ENCODE measurements at regions not wholly inside any gene's neighbourhood (a gene's known extent, or its start where the extent isn't known, plus 50 kb on each side); places are given as distances from the start of the nearest gene placed in this dataset.

GRCh38 chr3:154542837-154543236, 112.8 kb upstream of the GPR149 start:
- in situ Hi-C loops (cut with MboI; ENCODE audit: low pct_unique_long_range_greater_than_20kb, low sequenced_read_pairs, unreplicated experiment) = no loop called here
- no peak for TF ChIP-seq CTCF (IDR thresholded peaks at IDR 0.05; ENCODE audit: extremely low read depth, insufficient read depth, missing control alignments)
- no peak for DNase-seq (ENCODE audit: low spot score)

GRCh38 chr3:154540950-154541604, 111.1 kb upstream of the GPR149 start:
- in situ Hi-C loops (cut with MboI; ENCODE audit: low pct_unique_long_range_greater_than_20kb, low sequenced_read_pairs, unreplicated experiment) = no loop called here
- no peak for DNase-seq (ENCODE audit: low spot score)
- TF ChIP-seq CTCF (IDR thresholded peaks at IDR 0.05; ENCODE audit: extremely low read depth, insufficient read depth, missing control alignments) = no peak

GRCh38 chr3:154538566-154539360, 108.8 kb upstream of the GPR149 start:
- in situ Hi-C loops (cut with MboI; ENCODE audit: low pct_unique_long_range_greater_than_20kb, low sequenced_read_pairs, unreplicated experiment) = no loop called here
- TF ChIP-seq CTCF (IDR thresholded peaks at IDR 0.05; ENCODE audit: extremely low read depth, insufficient read depth, missing control alignments) = no peak
- no peak for DNase-seq (ENCODE audit: low spot score)

- no peak for TF ChIP-seq CTCF (IDR thresholded peaks at IDR 0.05; ENCODE audit: extremely low read depth, insufficient read depth, missing control alignments)
- DNase-seq (ENCODE audit: low spot score) = no peak
- in situ Hi-C loops (cut with MboI; ENCODE audit: low pct_unique_long_range_greater_than_20kb, low sequenced_read_pairs, unreplicated experiment) = no loop called here
Measured at GRCh38 chr3:154536751-154537150, 106.8 kb upstream of the GPR149 start.

GRCh38 chr3:154522036-154522602, 92.1 kb upstream of the GPR149 start:
- in situ Hi-C loops (cut with MboI; ENCODE audit: low pct_unique_long_range_greater_than_20kb, low sequenced_read_pairs, unreplicated experiment) = no loop called here
- DNase-seq (ENCODE audit: low spot score) = no peak
- no peak for TF ChIP-seq CTCF (IDR thresholded peaks at IDR 0.05; ENCODE audit: extremely low read depth, insufficient read depth, missing control alignments)

- in situ Hi-C loops (cut with MboI; ENCODE audit: low pct_unique_long_range_greater_than_20kb, low sequenced_read_pairs, unreplicated experiment) = no loop called here
- no peak for TF ChIP-seq CTCF (IDR thresholded peaks at IDR 0.05; ENCODE audit: extremely low read depth, insufficient read depth, missing control alignments)
- DNase-seq (ENCODE audit: low spot score) = no peak
Measured at GRCh38 chr3:154517404-154517803, 87.4 kb upstream of the GPR149 start.
